Breast epithelium (tissue), 4 donors: ENCODE measurements at regions not wholly inside any gene's neighbourhood (a gene's known extent, or its start where the extent isn't known, plus 50 kb on each side); places are given as distances from the start of the nearest gene placed in this dataset.

Experiments
- DNase-seq, 2 donors: peaks; one replicate each; pipeline ENCODE4 v3.0.0-alpha.2; 2019; ENCODE audit warnings: low spot score in 2 of 2
- H3K27ac ChIP-seq, 2 donors: fragments of 200-600 bp; sonication (generic) in 1 of 2; one replicate each; pipeline ENCODE4 v1.5.1; 2016 to 2019; ENCODE audit warnings: mild to moderate bottlenecking in 1 of 2
- H3K27me3 ChIP-seq, 2 donors: fragments of 200-600 bp; sonication (generic) in 1 of 2; one replicate each; pipeline versions ENCODE4 v1.5.1 to v1.6.0; 2017 to 2019; ENCODE audit warnings: control low read depth in 1 of 2, mild to moderate bottlenecking in 1 of 2
- H3K36me3 ChIP-seq: fragments of 200-600 bp; one replicate; pipeline ENCODE4 v1.5.1; 2019
- H3K4me1 ChIP-seq, 2 donors: fragments of 200-600 bp; sonication (generic); one replicate each; pipeline ENCODE4 v1.5.1; 2016 to 2019; ENCODE audit warnings: control low read depth in 1 of 2
- H3K4me3 ChIP-seq, 3 donors: fragments of 200-600 bp; sonication (generic); 1 replicate in 2 of 3; 2 replicates in 1 of 3; pipeline ENCODE4 v1.5.1; 2016 to 2019; ENCODE audit warnings: mild to moderate bottlenecking in 3 of 3, moderate library complexity in 2 of 3
- H3K9me3 ChIP-seq, 2 donors: fragments of 200-600 bp; sonication (generic) in 1 of 2; one replicate each; pipeline ENCODE4 v1.5.1; 2016 to 2019; ENCODE audit warnings: control low read depth in 1 of 2
- POLR2A ChIP-seq: fragments of 450-650 bp; IDR thresholded peaks from one replicate; pipeline ENCODE4 v1.6.1; 2016; ENCODE audit warnings: antibody characterized with exemption, mild to moderate bottlenecking, moderate library complexity
- POLR2AphosphoS5 ChIP-seq, 3 donors: sonication (generic); formaldehyde crosslinking; IDR thresholded peaks; one replicate each; pipeline ENCODE4 v1.6.1; 2017; ENCODE audit warnings: antibody characterized with exemption in 3 of 3
- intact Hi-C: fragments of 100-400 bp; cut with DNase I; formaldehyde crosslinking; loops from one replicate; pipeline ENCODE4 v1.15.1; 2023; ENCODE audit warnings: low total_unique reads
- TF ChIP-seq, protein P1 (sequence below), 3 donors: fragments of 450-650 bp; IDR thresholded peaks; one replicate each; pipeline ENCODE4 v1.5.1; 2016 to 2017; ENCODE audit warnings: antibody characterized with exemption in 3 of 3, mild to moderate bottlenecking in 3 of 3, moderate library complexity in 3 of 3

DNA sequence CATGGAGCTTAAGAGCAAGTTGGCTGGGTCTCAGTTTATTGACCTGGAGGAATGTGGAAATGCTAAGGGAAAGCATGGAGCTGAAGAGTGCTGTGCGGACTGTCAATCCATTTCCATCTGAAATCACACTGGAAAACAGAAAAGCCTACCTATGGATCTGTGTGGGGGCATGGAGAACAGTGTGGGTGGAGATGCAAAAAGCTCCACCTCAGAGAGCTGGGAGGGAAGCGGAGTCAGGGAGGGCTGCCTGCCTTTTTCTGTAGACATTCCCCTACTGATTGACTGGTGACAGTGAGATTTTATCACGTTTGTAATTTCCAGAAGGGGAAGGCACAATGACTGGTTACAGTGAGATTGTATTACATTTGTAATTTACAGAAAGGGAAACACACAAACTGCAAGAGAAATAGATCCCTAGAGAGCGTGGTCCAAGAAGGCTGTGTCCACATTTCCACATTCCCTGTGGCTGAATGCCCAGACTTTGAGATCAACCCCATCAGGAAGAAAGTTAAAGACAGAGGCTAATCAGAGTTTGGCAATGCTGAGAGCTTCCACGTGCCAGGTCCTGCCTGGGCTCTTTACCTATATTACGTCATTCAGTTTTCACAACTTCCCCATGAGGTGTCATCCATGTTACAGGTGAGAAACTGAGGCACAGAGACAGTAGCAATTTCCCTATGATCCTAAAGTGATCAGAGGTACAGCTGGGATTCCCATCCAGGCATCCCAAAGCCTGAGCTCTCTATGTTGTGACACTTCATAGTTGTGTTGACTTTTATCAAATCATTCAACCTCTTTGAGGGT, 67.7 kb upstream of the NSMCE3 start:
- Histone ChIP-seq H3K4me1 (no peaks in the 10 kb centered on the region), H3K27me3 (no peaks in the 10 kb centered on the region), H3K27ac (no peak overlapping the region), H3K4me3 (no peak overlapping the region), H3K36me3 (no peaks in the 10 kb centered on the region), H3K9me3 (no peaks in the 10 kb centered on the region)
- intact Hi-C loops = no loop called here
- DNase-seq = no peak
- TF ChIP-seq POLR2AphosphoS5 (IDR thresholded peaks at IDR 0.05) = no peak
- TF ChIP-seq POLR2A = no peak
- TF ChIP-seq, protein P1, sequence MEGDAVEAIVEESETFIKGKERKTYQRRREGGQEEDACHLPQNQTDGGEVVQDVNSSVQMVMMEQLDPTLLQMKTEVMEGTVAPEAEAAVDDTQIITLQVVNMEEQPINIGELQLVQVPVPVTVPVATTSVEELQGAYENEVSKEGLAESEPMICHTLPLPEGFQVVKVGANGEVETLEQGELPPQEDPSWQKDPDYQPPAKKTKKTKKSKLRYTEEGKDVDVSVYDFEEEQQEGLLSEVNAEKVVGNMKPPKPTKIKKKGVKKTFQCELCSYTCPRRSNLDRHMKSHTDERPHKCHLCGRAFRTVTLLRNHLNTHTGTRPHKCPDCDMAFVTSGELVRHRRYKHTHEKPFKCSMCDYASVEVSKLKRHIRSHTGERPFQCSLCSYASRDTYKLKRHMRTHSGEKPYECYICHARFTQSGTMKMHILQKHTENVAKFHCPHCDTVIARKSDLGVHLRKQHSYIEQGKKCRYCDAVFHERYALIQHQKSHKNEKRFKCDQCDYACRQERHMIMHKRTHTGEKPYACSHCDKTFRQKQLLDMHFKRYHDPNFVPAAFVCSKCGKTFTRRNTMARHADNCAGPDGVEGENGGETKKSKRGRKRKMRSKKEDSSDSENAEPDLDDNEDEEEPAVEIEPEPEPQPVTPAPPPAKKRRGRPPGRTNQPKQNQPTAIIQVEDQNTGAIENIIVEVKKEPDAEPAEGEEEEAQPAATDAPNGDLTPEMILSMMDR (IDR thresholded peaks at IDR 0.05) = no peak

DNA sequence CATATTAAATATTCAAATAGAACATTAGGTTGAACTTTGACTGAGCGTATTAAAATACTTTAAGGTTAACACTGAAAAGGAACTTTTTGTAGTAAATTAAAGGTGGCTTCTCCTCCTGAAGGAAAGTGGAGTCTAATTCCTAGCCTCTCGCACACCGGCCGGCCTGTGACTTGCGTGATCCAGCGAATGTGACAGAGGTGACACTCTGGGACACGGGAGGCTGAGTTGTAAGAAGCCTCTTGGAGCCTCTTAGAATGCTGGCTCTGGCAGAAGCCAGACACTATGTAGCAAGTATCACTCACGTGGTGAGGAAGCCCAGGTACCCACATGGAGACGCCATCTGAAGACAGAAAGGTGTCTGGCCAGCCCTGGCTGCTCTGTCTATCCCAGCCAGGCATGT, 64.9 kb upstream of the NSMCE3 start:
- Histone ChIP-seq H3K27ac (no peak overlapping the region), H3K36me3 (no peaks in the 10 kb centered on the region), H3K9me3 (no peaks in the 10 kb centered on the region), H3K27me3 (no peaks in the 10 kb centered on the region), H3K4me3 (no peak overlapping the region), H3K4me1 (no peaks in the 10 kb centered on the region)
- intact Hi-C loops = no loop called here
- TF ChIP-seq, protein P1 (IDR thresholded peaks at IDR 0.05) = no peak
- TF ChIP-seq POLR2AphosphoS5 (IDR thresholded peaks at IDR 0.05) (no peak), POLR2A (no peak)
- DNase-seq = no peak

DNA sequence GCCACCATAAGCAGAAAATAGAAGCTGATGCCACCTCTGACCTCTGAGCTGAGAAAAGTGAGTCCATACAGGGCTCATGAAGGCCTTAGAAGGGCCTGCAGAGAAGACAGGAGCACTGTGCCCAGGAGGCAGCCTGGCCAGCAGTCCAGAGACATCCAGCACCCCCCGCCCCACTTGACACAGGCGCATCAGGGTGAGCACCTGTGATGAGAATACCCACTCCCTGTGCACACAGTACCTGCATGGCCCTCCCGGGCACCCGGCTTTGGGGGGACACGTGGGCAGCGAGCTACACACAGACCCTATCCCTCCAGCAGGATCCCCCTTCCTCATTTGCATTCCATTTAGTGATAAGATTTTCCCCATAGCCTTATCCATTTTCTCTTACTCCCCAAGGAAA, 63.6 kb upstream of the NSMCE3 start:
- TF ChIP-seq, protein P1 (IDR thresholded peaks at IDR 0.05) = no peak
- no peak for TF ChIP-seq POLR2AphosphoS5 (IDR thresholded peaks at IDR 0.05)
- no peak for TF ChIP-seq POLR2A
- DNase-seq = no peak
- H3K27ac ChIP-seq = no peak overlapping the region
- H3K9me3 ChIP-seq = no peaks in the 10 kb centered on the region
- no peaks in the 10 kb centered on the region for H3K27me3 ChIP-seq
- H3K4me1 ChIP-seq = no peaks in the 10 kb centered on the region
- H3K36me3 ChIP-seq = no peaks in the 10 kb centered on the region
- no peak overlapping the region for H3K4me3 ChIP-seq
- intact Hi-C loops = no loop called here

DNA sequence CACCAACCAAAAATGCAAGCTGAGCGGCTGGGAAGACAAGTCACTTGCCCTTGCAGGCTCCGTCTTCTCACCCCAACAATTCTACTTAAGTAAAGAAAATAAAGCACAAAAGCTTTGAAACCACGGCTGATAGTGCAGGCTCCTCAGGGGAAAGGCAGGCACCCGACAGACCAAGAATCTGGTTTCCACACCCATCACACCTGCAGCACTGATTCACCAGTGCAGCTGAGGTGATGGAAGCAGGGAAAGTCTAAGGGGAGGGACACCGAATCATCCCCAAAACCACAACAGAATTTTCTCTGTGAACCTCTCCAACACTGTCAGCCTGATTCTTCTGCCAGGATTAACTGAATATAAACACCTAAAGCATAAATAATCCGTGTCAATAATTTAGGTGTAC, 62.0 kb upstream of the NSMCE3 start:
- no peak for TF ChIP-seq POLR2A
- H3K27me3 ChIP-seq = no peaks in the 10 kb centered on the region
- no peaks in the 10 kb centered on the region for H3K9me3 ChIP-seq
- DNase-seq = no peak
- H3K4me3 ChIP-seq = no peak overlapping the region
- H3K27ac ChIP-seq = no peak overlapping the region
- H3K36me3 ChIP-seq = no peaks in the 10 kb centered on the region
- intact Hi-C loops = no loop called here
- no peaks in the 10 kb centered on the region for H3K4me1 ChIP-seq

DNA sequence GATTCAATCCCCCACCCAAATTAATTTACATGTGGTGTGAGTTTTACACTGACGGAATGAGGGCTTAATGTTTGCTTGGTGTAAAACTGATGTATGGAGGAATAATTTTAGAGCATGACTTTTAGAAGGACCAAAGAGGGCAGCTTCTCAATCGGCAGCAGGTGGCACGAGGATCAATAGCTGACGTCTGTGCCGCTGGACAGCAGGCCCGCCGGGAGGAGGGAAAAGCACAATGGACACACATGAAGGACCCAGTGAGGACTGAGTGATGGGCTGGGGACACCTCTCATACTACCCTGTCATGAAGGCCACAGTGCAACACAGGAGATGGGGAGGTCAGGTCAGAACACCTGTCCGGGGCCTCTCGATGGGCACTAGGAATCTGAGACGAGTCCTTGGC, 61.4 kb upstream of the NSMCE3 start:
- TF ChIP-seq, protein P1 (IDR thresholded peaks at IDR 0.05) = no peak
- no peak for TF ChIP-seq POLR2AphosphoS5 (IDR thresholded peaks at IDR 0.05)
- no peak for TF ChIP-seq POLR2A
- Histone ChIP-seq H3K4me3 (no peak overlapping the region), H3K27me3 (no peaks in the 10 kb centered on the region)

More for the DNA sequence above, 61.4 kb upstream of the NSMCE3 start:
- intact Hi-C loops = no loop called here
- Histone ChIP-seq H3K27ac (no peak overlapping the region), H3K4me1 (no peaks in the 10 kb centered on the region), H3K9me3 (peaks cover 0 to 3% of the 10 kb centered on the region in 2 donors), H3K36me3 (no peaks in the 10 kb centered on the region)
- no peak for DNase-seq
